Activated CD8-positive, alpha-beta memory T cell treated with anti-CD3 and anti-CD28 coated beads, Interleukin-2, amount 50 U/mL, for 24 hours (primary cell): ENCODE measurements at regions not wholly inside any gene's neighbourhood (a gene's known extent, or its start where the extent isn't known, plus 50 kb on each side); places are given as distances from the start of the nearest gene placed in this dataset.

Source experiments
- DNase-seq: peaks from one replicate; pipeline ENCODE4 v3.0.0-alpha.2; 2020; ENCODE audit errors: extremely low read depth

GRCh38 chr5:128667152-128667551 is 129.1 kb upstream of the FBN2 start:
- DNase-seq, result no peak

GRCh38 chr5:128667751-128668150 is 129.7 kb upstream of the FBN2 start:
- no peak for DNase-seq

GRCh38 chr5:128668921-128669320 is 130.9 kb upstream of the FBN2 start:
- DNase-seq, result no peak

- DNase-seq, result no peak
Measured at GRCh38 chr5:128669803-128670202, 131.8 kb upstream of the FBN2 start.

GRCh38 chr5:128671943-128672342 is 133.9 kb upstream of the FBN2 start:
- DNase-seq, result no peak

GRCh38 chr5:128673000-128673399 is 135.0 kb upstream of the FBN2 start:
- DNase-seq, result no peak

- no peak for DNase-seq
Measured at GRCh38 chr5:128673411-128673957, 135.4 kb upstream of the FBN2 start.

- no peak for DNase-seq
Measured at GRCh38 chr5:128673970-128674369, 135.9 kb upstream of the FBN2 start.

GRCh38 chr5:128674837-128675446 is 136.9 kb upstream of the FBN2 start:
- peak; percentile 8 for DNase-seq

- no peak for DNase-seq
Measured at GRCh38 chr5:128681096-128681495, 143.1 kb upstream of the FBN2 start.

GRCh38 chr5:128681764-128682592 is 143.9 kb upstream of the FBN2 start:
- no peak for DNase-seq

GRCh38 chr5:128682669-128683068 is 144.6 kb upstream of the FBN2 start:
- DNase-seq, result no peak

GRCh38 chr5:128684961-128685360 is 146.9 kb upstream of the FBN2 start:
- no peak for DNase-seq

GRCh38 chr5:128687930-128688329 is 149.9 kb upstream of the FBN2 start:
- no peak for DNase-seq

GRCh38 chr5:128693764-128694163 is 155.7 kb upstream of the FBN2 start:
- DNase-seq, result no peak

GRCh38 chr5:128695791-128696530 is 157.9 kb upstream of the FBN2 start:
- no peak for DNase-seq

- no peak for DNase-seq
Measured at GRCh38 chr5:128701301-128701700, 163.3 kb upstream of the FBN2 start.

- DNase-seq, result no peak
Measured at GRCh38 chr5:128703322-128703721, 165.3 kb upstream of the FBN2 start.

GRCh38 chr5:128706269-128706668 is 168.2 kb upstream of the FBN2 start:
- no peak for DNase-seq

GRCh38 chr5:128708841-128709240 is 170.8 kb upstream of the FBN2 start:
- DNase-seq, result no peak

GRCh38 chr5:128711216-128711615 is 173.2 kb upstream of the FBN2 start:
- DNase-seq, result no peak

- no peak for DNase-seq
Measured at GRCh38 chr5:128714551-128714950, 176.5 kb upstream of the FBN2 start.
